MV-4-11 (cell line): ENCODE measurements at regions not wholly inside any gene's neighbourhood (a gene's known extent, or its start where the extent isn't known, plus 50 kb on each side); places are given as distances from the start of the nearest gene placed in this dataset.

Source experiments
- DNase-seq: peaks from one replicate; lab custom pipeline; 2025; lab: John Stamatoyannopoulos, UW

DNA sequence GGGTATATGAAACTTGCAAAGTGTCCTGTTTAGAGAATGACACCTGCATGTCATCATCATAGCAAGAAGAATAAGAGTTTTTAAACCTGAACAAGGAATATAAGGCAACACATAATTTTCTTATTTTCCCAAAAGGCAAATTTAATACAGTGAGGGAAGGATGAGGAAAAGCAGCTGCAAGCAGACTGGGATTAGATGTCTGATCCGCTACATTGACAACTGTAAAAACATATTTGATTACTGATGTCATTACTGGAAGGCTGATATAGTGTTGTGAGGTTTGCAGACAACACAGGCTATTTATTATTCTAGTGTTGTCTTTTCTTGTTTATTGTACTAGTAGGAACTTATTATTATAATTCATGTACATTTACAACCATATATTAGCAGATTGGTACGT, 528.7 kb downstream of the ZIC1 start:
- DNase-seq, result no peak

- no peak for DNase-seq
Observed at GRCh38 chr3:147939425-147939824, 530.3 kb downstream of the ZIC1 start.

- no peak for DNase-seq
Observed at GRCh38 chr3:147939839-147940238, 530.7 kb downstream of the ZIC1 start.

- DNase-seq, result no peak
Observed at GRCh38 chr3:147940405-147941193, 531.4 kb downstream of the ZIC1 start.

DNA sequence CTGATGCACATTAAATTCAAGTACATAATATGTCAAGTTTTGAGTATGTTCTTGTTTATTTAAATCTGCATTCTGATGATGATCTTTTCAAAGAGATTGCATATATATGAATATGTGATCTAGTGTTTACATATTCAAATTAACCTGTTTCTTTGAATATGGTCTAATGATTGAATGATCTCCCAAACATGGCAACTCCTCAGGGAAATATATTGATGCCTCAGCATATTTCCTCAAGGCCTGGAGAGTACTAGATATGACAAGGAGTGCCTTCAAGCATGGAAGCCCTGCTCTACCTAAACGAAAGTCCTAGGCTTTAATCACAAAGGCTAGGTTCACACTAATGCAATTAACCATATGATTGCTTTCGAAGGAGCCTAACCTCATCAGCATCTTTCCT, 532.8 kb downstream of the ZIC1 start:
- DNase-seq, result no peak

- DNase-seq, result no peak
Observed at GRCh38 chr3:147943265-147943945, 534.2 kb downstream of the ZIC1 start.

GRCh38 chr3:147945968-147946519, 536.9 kb downstream of the ZIC1 start:
- no peak for DNase-seq

DNA sequence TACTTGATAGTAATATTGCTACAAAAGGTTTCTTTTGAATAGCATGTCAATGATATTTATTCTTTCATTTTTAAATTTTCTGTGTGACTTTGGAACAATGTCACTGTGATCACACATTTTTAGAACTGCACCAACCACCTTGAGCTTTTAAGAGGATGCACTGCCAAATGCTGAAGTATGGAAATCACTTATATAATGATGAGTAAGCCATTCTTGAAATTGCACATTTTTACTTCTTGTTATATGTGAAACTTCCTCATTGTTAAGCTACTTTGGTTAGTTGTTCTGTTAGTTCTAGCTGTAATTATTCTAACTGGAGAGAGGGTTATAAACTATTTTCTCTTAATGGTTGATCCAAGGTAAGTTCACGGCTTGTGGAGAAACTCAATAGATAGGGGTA, 547.5 kb downstream of the ZIC1 start:
- DNase-seq, result no peak

DNA sequence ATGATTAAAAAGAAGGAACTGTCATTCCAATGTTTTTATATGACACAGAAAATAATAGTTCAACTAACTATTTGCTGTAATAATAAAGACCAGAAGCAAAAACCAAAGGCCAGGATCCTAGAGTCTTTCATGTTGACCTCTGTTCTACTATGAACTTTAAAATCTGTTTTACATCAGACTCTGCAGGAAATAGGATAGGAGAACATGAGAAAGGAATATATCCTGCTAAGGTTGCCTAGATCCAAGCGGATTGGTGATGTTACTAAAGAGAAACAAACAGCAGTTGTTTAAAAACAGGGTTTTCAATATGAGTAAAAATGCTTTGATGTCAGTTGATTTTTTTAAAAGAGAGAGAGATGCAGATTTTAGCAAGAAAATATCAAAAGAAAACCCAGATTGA, 549.6 kb downstream of the ZIC1 start:
- no peak for DNase-seq

DNA sequence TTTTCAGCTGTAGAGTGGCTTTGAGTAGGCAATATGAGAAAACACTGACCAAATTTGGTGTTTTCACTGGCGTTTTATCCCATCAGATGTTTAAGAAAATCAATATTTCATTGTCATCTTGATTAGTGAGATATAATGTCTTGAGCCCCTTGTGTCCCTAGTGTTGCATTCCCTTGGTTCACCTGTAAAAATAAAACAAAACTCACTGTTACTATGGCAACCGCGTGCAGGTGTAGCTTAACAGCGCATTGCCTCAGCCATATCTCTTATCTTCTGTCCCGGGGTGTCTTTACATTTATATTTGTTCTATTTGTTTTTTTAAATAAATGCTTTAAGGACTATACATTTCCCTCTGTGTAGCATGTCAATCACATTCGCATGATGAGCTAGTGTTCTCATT, 551.6 kb downstream of the ZIC1 start:
- DNase-seq, result no peak

DNA sequence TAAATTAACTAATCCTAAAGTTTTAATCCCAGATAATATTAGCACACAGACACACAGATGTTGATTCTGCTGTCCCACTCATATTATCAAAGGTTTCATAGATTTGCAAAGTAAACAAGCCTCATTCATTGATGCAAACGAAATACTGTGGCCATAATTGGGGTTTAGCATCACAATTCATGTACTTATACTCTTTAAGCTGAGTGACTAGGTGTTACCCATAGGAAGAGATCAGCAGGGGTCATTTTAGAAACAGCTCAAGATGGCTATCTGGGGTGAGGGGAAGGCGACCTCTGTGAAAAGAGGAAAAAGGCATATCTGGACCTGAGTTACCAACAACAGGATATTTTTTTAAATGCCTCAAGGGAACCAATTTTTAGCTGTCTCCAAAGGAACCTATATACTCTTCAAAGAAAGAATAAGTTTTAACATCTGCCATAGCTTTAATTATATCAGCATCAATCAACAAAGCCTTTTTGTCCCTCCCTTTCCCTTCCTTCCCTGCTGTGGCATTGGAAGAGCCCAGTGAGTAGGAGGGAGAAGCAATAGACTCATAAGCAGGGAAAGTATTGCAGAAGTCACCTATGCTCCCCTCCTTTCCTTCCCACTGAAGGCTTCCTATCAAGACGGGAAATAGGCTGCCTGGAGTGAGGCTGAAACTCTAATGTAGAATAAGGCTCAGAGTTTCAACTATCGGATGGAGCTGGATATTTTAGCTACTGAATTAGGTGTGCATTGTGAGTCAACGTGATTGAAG, 553.4 kb downstream of the ZIC1 start:
- no peak for DNase-seq

DNA sequence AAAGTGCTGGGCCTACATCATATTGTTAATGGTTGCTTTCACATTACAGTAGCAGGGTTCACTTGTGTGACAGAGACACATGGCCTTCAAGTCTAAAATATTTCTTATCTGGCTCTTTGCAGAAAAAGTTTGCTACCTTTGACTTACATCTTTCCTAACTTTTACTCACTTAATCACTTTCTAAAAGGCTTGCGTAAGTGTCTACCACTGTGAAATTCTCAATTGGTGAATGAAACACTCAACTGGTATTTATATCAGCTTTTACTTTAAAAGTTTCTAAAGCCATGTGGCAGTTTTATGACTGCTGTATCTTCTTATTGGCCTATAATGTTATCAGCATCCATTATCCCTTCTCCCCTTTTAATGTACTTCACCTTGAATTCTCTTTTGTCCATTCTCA, 554.5 kb downstream of the ZIC1 start:
- no peak for DNase-seq

DNA sequence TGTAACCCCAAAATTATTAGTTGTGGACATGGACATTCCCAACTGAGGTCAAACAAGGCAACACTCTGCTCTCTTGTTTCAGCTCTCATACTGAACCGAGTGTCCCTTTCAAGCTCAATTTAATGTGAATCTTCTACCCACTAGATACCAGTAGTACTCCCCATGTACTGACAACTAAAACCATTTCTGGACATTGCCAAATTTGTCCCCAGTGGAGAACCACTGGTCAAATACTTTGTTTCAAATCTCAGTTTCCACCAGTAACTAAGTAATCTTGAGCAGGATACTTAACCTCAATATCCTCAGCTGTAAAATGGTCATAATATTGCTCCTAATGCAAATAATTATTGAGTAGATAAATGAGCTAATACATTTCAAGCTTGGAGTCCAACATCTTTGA, 566.0 kb downstream of the ZIC1 start:
- DNase-seq, result no peak

- DNase-seq, result no peak
Observed at GRCh38 chr3:147977001-147977400, 567.8 kb downstream of the ZIC1 start.

DNA sequence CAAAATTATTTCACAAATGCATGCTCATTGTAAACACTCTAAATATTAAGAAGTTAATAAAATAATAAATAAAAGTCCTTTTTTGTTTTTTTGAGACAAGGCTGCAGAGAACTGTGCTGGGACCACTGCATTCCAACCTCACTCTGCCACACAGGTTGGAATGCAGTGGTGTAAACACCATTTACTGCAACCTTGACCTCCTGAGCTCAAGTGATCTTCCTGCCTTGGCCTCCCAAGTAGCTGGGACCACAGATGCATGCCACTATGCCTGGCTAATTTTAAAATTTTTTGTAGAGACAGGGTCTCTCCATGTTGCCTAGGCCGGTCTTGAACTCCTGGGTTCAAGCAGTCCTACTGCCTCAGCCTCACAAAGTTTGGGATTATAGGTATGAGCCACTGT, 578.4 kb downstream of the ZIC1 start:
- no peak for DNase-seq

DNA sequence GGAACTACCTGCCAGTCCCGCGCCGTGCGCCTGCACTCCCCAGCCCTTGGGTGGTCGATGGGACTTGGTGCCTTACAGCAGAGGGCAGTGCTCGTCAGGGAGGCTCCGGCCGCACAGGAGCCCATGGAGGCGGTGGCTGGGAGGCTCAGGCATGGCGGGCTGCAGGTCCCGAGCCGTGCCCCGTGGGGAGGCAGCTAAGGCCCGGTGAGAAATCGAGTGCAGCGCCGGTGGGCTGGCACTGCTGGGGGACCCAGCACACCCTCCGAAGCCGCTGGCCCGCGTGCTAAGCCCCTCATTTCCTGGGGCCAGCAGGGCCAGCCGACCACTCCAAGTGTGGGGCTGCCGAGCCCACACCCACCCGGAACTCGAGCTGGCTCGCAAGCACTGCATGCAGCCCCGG, 580.2 kb downstream of the ZIC1 start:
- no peak for DNase-seq

GRCh38 chr3:148002705-148003205, 593.6 kb downstream of the ZIC1 start:
- no peak for DNase-seq

DNA sequence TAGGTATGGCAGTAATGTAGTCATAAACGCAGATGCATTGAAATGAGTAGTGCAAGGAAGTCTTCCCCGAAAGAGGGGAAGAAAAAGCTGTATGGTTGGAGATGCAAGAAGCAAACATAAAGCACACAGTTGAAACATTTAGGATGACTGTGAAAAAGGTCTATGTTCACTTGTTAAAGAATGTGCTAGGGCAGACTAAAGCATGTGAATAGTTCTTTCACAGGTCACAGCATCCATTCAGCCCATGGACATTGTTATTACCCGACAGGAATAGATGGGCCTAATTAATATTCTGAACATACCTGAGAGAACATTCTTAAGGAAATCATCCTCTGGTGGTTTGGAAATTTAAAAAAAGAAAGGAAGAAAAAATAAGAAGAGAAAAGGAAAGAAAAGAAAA, 595.2 kb downstream of the ZIC1 start:
- no peak for DNase-seq

DNA sequence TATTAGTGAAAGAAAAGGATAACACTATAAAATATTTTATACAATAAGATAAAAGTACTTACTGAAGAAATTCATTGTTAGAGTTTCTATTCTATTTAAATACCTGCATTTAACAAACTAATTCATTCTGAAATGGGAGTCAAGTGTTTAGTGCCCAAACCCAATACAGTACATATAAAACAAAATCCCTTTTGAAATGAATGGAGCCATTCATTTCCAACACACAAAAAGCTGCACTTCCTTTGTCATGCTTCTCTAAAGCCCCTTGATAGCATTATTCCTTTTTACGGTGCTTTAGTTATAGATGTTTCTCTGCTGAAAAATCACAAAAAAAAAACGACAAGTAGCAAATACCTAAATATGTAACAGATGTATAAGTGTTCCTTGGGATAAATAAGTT, 596.3 kb downstream of the ZIC1 start:
- DNase-seq, result no peak

DNA sequence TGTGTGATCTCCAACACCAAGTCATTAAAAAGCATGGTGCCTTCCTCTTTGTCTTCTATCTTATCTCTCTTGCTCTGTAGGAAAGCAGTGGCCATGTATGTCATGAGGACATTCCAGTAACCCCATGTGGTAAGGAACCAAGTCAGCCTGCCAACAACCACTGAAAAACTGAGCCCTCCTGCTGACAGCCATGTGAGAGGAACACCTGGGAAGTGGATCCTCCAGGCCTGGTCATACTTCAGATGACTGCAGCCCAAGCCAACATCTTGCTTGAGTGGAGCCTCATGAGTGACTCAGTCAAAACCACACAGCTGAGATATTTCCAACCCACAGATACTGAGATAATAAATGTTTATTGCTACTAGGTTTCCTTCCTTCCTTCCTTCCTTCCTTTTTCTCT, 597.3 kb downstream of the ZIC1 start:
- peak; percentile 13 for DNase-seq

DNA sequence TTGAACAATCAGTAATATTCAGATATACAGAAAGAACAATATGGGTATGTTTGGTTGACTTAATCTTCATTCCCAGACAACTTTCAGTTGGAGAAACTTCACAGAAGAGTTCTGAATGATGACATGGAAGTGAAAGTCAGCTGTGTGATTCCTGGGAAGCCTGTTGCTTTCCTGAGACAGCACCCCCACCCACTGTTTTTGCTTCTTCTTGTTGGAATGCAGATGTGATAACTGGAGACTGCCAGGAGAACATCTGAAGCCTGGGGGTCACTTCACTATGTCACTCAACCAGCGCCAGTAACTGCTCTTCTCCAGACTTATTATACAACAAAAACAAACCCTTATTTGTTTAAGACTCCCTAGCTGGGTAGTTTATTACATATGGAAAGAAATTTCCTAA, 599.4 kb downstream of the ZIC1 start:
- DNase-seq, result no peak

GRCh38 chr3:148020861-148021260, 611.7 kb downstream of the ZIC1 start:
- DNase-seq, result no peak

GRCh38 chr3:148021381-148021780, 612.2 kb downstream of the ZIC1 start:
- DNase-seq, result no peak
